Glutamatergic neuron (in vitro differentiated cells): ENCODE measurements at regions not wholly inside any gene's neighbourhood (a gene's known extent, or its start where the extent isn't known, plus 50 kb on each side); places are given as distances from the start of the nearest gene placed in this dataset.

Experiments
- DNase-seq: peaks from one replicate; pipeline ENCODE4 v3.0.0; 2022
- H3K27ac Mint-ChIP-seq: one replicate; pipeline ENCODE4 v1.8.0; 2020; ENCODE audit warnings: mild to moderate bottlenecking, mixed read lengths, inconsistent platforms; ENCODE audit not compliant: unreplicated experiment
- H3K27me3 Mint-ChIP-seq: one replicate; pipeline ENCODE4 v1.8.0; 2020; ENCODE audit warnings: mild to moderate bottlenecking, moderate library complexity, mixed read lengths, inconsistent platforms; ENCODE audit not compliant: unreplicated experiment
- H3K36me3 Mint-ChIP-seq: one replicate; pipeline ENCODE4 v1.8.0; 2020; ENCODE audit warnings: mild to moderate bottlenecking, mixed read lengths, inconsistent platforms; ENCODE audit not compliant: unreplicated experiment
- H3K4me1 Mint-ChIP-seq: one replicate; pipeline ENCODE4 v1.8.0; 2020; ENCODE audit warnings: mild to moderate bottlenecking, low read depth, mixed read lengths, inconsistent platforms; ENCODE audit not compliant: unreplicated experiment
- H3K4me3 Mint-ChIP-seq: one replicate; pipeline ENCODE4 v1.8.0; 2020; ENCODE audit warnings: mild to moderate bottlenecking, mixed read lengths, inconsistent platforms; ENCODE audit not compliant: unreplicated experiment
- H3K9me3 Mint-ChIP-seq: one replicate; pipeline ENCODE4 v1.8.0; 2020; ENCODE audit warnings: mild to moderate bottlenecking, moderate library complexity, mixed read lengths, inconsistent platforms; ENCODE audit not compliant: unreplicated experiment
- CTCF ChIP-seq: fragments of 200-600 bp; sonication (generic); IDR thresholded peaks from one replicate; pipeline ENCODE4 v1.5.0; 2021; ENCODE audit not compliant: partially characterized antibody, unreplicated experiment

GRCh38 chr6:87837444-87837843, 135.4 kb upstream of the AKIRIN2 start:
- Mint-ChIP-seq H3K27ac (no peak overlapping the region), H3K4me1 (peaks cover 4% of the 10 kb centered on the region), H3K4me3 (no peak overlapping the region), H3K9me3 (no peaks in the 10 kb centered on the region), H3K27me3 (peaks cover 2% of the 10 kb centered on the region), H3K36me3 (no peaks in the 10 kb centered on the region)
- no peak for DNase-seq
- TF ChIP-seq CTCF = no peak

DNA sequence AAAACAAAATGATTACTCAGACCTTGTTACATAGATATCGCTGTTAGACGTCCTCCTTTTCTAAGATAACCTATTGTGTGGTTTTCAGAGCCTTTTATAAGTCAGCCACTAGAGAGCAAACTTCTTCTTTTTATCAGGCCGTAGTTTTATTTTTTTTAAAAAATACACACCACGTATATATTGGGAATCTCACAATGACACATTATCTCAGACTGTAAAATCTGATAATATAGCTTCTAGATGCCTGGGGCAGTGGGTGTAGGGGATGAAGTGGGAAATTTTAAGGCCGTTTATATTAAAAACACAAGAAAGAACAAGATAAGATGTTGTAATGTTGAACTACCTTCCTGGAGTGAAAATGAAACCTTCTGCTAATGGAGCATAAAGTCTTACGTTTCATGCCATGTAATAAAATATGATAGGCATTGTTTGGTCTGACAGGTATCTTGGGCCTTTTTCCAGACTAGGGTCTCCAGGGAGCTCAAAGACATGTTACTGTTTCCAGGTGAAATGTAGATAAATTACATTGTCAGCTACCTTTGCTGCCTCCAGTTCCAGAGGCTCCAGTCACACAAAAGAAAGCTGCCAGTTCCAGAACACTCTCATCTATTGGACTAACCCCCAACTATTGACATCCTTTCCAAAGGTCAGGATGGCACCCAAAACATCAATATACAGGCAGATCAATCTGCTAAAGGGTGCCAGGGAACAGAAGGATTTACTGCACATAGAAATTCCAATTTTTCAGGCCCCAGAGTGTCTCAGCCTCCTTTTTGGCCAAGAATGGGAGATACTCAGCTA, 130.2 kb upstream of the AKIRIN2 start:
- no peaks in the 10 kb centered on the region for H3K36me3 Mint-ChIP-seq
- no peaks in the 10 kb centered on the region for H3K9me3 Mint-ChIP-seq
- H3K27ac Mint-ChIP-seq = no peak overlapping the region
- no peak for DNase-seq
- TF ChIP-seq CTCF = no peak
- H3K4me3 Mint-ChIP-seq = no peak overlapping the region
- H3K4me1 Mint-ChIP-seq = peaks cover 8% of the 10 kb centered on the region
- peaks cover 2% of the 10 kb centered on the region for H3K27me3 Mint-ChIP-seq

DNA sequence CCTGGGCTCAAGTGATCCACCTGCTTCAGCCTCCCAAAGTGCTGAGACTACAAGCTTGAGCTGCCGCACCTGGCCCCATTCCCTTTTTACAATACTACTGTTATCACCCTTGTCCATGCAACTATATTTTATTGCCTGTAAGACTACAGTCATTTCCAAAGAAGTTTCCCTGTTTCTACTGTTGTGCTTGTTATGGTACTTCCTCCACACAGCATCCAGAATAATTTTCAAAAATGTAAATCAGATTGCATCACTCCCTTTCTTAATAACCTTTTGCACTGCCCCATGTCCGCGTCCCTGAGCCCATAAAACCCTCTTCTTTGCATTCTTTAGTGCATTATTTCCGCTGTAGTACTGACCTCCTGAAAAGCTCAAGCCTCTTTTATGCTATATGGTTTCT, 128.9 kb upstream of the AKIRIN2 start:
- no peaks in the 10 kb centered on the region for H3K9me3 Mint-ChIP-seq
- H3K4me1 Mint-ChIP-seq = peaks cover 8% of the 10 kb centered on the region
- H3K4me3 Mint-ChIP-seq = no peak overlapping the region
- no peak for TF ChIP-seq CTCF
- H3K27me3 Mint-ChIP-seq = peaks cover 2% of the 10 kb centered on the region
- no peak overlapping the region for H3K27ac Mint-ChIP-seq
- no peaks in the 10 kb centered on the region for H3K36me3 Mint-ChIP-seq
- no peak for DNase-seq

DNA sequence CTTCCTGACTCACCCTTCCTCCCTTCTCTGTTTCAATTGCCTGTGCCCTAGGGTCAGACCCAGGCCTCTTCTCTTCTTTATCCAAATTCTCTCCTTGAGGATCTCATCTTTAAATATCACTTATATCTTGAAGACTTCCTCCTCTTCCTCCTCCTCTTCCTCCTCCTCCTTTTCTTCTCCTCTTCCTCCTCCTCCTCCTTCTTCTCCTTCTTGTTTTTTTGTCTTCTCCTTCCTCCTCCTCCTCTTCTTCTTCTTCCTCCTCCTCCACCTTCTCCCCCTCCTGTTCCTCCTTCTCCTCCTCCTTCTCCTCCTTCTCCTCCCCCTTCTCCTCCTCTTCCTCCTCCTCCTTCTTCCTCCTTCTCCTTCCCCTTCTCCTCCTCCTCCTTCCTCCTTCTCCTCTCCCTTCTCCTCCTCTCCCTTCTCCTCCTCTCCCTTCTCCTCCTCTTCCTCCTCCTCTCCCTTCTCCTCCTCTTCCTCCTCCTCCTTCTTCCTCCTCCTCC, 127.6 kb upstream of the AKIRIN2 start:
- H3K27ac Mint-ChIP-seq = no peak overlapping the region
- H3K27me3 Mint-ChIP-seq = peaks cover 2% of the 10 kb centered on the region
- H3K4me1 Mint-ChIP-seq = peaks cover 8% of the 10 kb centered on the region
- no peak for DNase-seq
- H3K9me3 Mint-ChIP-seq = no peaks in the 10 kb centered on the region
- no peak for TF ChIP-seq CTCF
- H3K4me3 Mint-ChIP-seq = no peak overlapping the region
- H3K36me3 Mint-ChIP-seq = no peaks in the 10 kb centered on the region

DNA sequence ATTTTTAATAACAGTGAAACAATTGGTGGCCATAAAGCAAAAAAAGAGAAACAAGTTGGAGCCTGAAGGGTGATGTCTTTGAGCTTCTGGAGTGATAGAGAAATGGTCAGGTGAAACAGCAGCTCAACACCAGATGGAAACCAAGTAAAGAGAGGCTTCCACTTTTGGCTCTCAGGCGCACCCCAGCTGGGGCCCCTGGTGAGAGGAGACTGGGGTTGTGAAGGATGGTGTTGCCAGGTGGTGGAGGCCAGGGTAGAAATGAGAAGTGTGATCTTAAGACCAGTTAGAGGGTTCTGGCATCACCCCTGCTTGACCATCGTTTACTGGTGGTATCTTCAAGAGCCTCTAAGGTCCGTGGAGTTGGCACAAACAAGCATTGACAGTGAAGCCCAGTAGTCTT, 126.0 kb upstream of the AKIRIN2 start:
- H3K4me1 Mint-ChIP-seq = peaks cover 5% of the 10 kb centered on the region
- no peak overlapping the region for H3K4me3 Mint-ChIP-seq
- no peaks in the 10 kb centered on the region for H3K27me3 Mint-ChIP-seq
- no peak for TF ChIP-seq CTCF
- no peak for DNase-seq
- H3K36me3 Mint-ChIP-seq = no peaks in the 10 kb centered on the region
- peaks cover 2% of the 10 kb centered on the region for H3K9me3 Mint-ChIP-seq
- H3K27ac Mint-ChIP-seq = no peak overlapping the region
